Hepatocyte (in vitro differentiated cells): ENCODE measurements at regions not wholly inside any gene's neighbourhood (a gene's known extent, or its start where the extent isn't known, plus 50 kb on each side); places are given as distances from the start of the nearest gene placed in this dataset.
A peak's percentile ranks its signal among the peaks of the same experiment; 100 is the strongest.

Experiments used
- DNase-seq: peaks from one replicate; pipeline ENCODE4 v3.0.0-alpha.2; 2016; ENCODE audit warnings: low spot score
- H2AFZ ChIP-seq: fragments of 200-600 bp; sonication (generic); 2 replicates; pipeline ENCODE4 v1.6.0; 2016; ENCODE audit warnings: antibody characterized with exemption, mild to moderate bottlenecking
- H3K27ac ChIP-seq: fragments of 200-600 bp; sonication (generic); 2 replicates; pipeline ENCODE4 v1.5.1; 2016; ENCODE audit warnings: mild to moderate bottlenecking
- H3K27me3 ChIP-seq: fragments of 200-600 bp; sonication (generic); 2 replicates; pipeline ENCODE4 v1.6.1; 2016
- H3K36me3 ChIP-seq: fragments of 200-600 bp; sonication (generic); replicated peaks from 2 replicates; pipeline ENCODE4 v1.5.1; 2016; ENCODE audit warnings: low read depth; ENCODE audit not compliant: insufficient read depth
- H3K4me1 ChIP-seq: fragments of 200-600 bp; sonication (generic); 2 replicates; pipeline ENCODE4 v1.5.1; 2016; ENCODE audit warnings: mild to moderate bottlenecking, moderate library complexity; ENCODE audit not compliant: insufficient read depth
- H3K4me2 ChIP-seq: fragments of 200-600 bp; sonication (generic); 2 replicates; pipeline ENCODE4 v1.6.0; 2016
- H3K4me3 ChIP-seq: fragments of 200-600 bp; sonication (generic); 2 replicates; pipeline ENCODE4 v1.5.1; 2016; ENCODE audit warnings: mild to moderate bottlenecking
- H3K79me2 ChIP-seq: fragments of 200-600 bp; sonication (generic); 2 replicates; pipeline ENCODE4 v1.6.0; 2017; ENCODE audit warnings: mild to moderate bottlenecking
- H3K9me2 ChIP-seq: fragments of 200-600 bp; sonication (generic); replicated peaks from 2 replicates; pipeline ENCODE4 v1.6.0; 2017; ENCODE audit warnings: mild to moderate bottlenecking; ENCODE audit not compliant: insufficient read depth
- H3K9me3 ChIP-seq: fragments of 200-600 bp; sonication (generic); 2 replicates; pipeline ENCODE4 v1.5.1; 2016; ENCODE audit warnings: low read depth, mild to moderate bottlenecking
- H4K20me1 ChIP-seq: fragments of 200-600 bp; sonication (generic); 2 replicates; pipeline ENCODE4 v1.6.0; 2016; ENCODE audit warnings: mild to moderate bottlenecking; ENCODE audit not compliant: insufficient read depth, poor library complexity, severe bottlenecking
- CTCF ChIP-seq: fragments of 200-600 bp; sonication (generic); IDR thresholded peaks from 2 replicates; pipeline ENCODE4 v1.5.1; 2016; ENCODE audit warnings: antibody characterized with exemption, mild to moderate bottlenecking; ENCODE audit not compliant: poor library complexity
- EZH2 ChIP-seq: fragments of 200-600 bp; sonication (generic); IDR thresholded peaks from 2 replicates; pipeline ENCODE4 v1.6.1; 2016; ENCODE audit warnings: antibody characterized with exemption, mild to moderate bottlenecking, borderline replicate concordance
- EZH2phosphoT487 ChIP-seq: fragments of 200-600 bp; sonication (generic); IDR thresholded peaks from one replicate; pipeline ENCODE4 v1.6.1; 2018; ENCODE audit warnings: antibody characterized with exemption, mild to moderate bottlenecking, low read depth, moderate library complexity; ENCODE audit not compliant: unreplicated experiment, severe bottlenecking
- whole genome bisulfite sequencing: methylation state at CpG from one replicate; pipeline ENCODE4 v1.1.6; 2016; ENCODE audit warnings: low lambda C conversion rate; ENCODE audit errors: missing lambda C conversion rate; 5-methylcytosine and 5-hydroxymethylcytosine counted together

GRCh38 chr13:109275852-109276251 lies 510.5 kb downstream of the IRS2 start:
- Histone ChIP-seq H3K9me3 (no peaks in the 10 kb centered on the region), H3K79me2 (no peaks in the 10 kb centered on the region), H3K4me1 (peaks cover 4% of the 10 kb centered on the region), H3K4me3 (no peak overlapping the region), H4K20me1 (no peaks in the 10 kb centered on the region), H3K27me3 (no peaks in the 10 kb centered on the region), H3K27ac (no peak overlapping the region), H3K9me2 (no peaks in the 10 kb centered on the region), H3K36me3 (no peaks in the 10 kb centered on the region), H2AFZ (no peak overlapping the region), H3K4me2 (no peak overlapping the region)
- TF ChIP-seq CTCF (peak; percentile 28), EZH2 (no peak), EZH2phosphoT487 (no peak)
- DNase-seq = peak; percentile 22
- 76% methylated on average over 5 of the region's 5 CpGs for WGBS

- Histone ChIP-seq H3K36me3 (no peaks in the 10 kb centered on the region), H3K27ac (peak overlapping the region; percentile 63), H3K9me2 (no peaks in the 10 kb centered on the region), H3K27me3 (no peaks in the 10 kb centered on the region), H3K4me2 (no peak overlapping the region), H2AFZ (no peak overlapping the region), H3K4me3 (no peak overlapping the region), H3K79me2 (no peaks in the 10 kb centered on the region), H3K4me1 (peaks cover 4% of the 10 kb centered on the region), H3K9me3 (no peaks in the 10 kb centered on the region), H4K20me1 (no peaks in the 10 kb centered on the region)
- WGBS = 93% methylated on average over 11 of the region's 11 CpGs
- TF ChIP-seq EZH2 (no peak), CTCF (no peak), EZH2phosphoT487 (no peak)
- no peak for DNase-seq
These were observed 511.1 kb downstream of the IRS2 start for GRCh38 chr13:109275139-109275745.

- peaks cover 4% of the 10 kb centered on the region for H3K4me1 ChIP-seq
- 38% methylated on average over 5 of the region's 5 CpGs for WGBS
- H2AFZ ChIP-seq = no peak overlapping the region
- H3K36me3 ChIP-seq = no peaks in the 10 kb centered on the region
- TF ChIP-seq EZH2phosphoT487 = no peak
- no peak for TF ChIP-seq CTCF
- no peak for TF ChIP-seq EZH2
- no peaks in the 10 kb centered on the region for H3K9me2 ChIP-seq
- no peaks in the 10 kb centered on the region for H3K79me2 ChIP-seq
- H3K27me3 ChIP-seq = no peaks in the 10 kb centered on the region
- H3K4me2 ChIP-seq = no peak overlapping the region
- H4K20me1 ChIP-seq = no peaks in the 10 kb centered on the region
- H3K4me3 ChIP-seq = no peak overlapping the region
- no peaks in the 10 kb centered on the region for H3K9me3 ChIP-seq
- H3K27ac ChIP-seq = peak overlapping the region; percentile 63
- peak; percentile 23 for DNase-seq
These were observed 512.1 kb downstream of the IRS2 start for GRCh38 chr13:109274188-109274821.
